EH (cell line): ENCODE measurements at regions not wholly inside any gene's neighbourhood (a gene's known extent, or its start where the extent isn't known, plus 50 kb on each side); places are given as distances from the start of the nearest gene placed in this dataset.
A peak's percentile ranks its signal among the peaks of the same experiment; 100 is the strongest.

Experiments
- DNase-seq: peaks from one replicate; pipeline ENCODE4 v3.0.0-alpha.2; 2015; ENCODE audit warnings: low read depth

- DNase-seq: peak; percentile 43
Observed at GRCh38 chr9:115988701-115989100, 164.9 kb upstream of the PAPPA start.

GRCh38 chr9:115989831-115990230, 163.8 kb upstream of the PAPPA start:
- DNase-seq: peak; percentile 48

- DNase-seq: peak; percentile 93
Observed at GRCh38 chr9:115992834-115993233, 160.8 kb upstream of the PAPPA start.

GRCh38 chr9:115997923-115998322, 155.7 kb upstream of the PAPPA start:
- peak; percentile 94 for DNase-seq

- DNase-seq: peak; percentile 48
Observed at GRCh38 chr9:115998666-115999065, 154.9 kb upstream of the PAPPA start.

GRCh38 chr9:115999498-115999897, 154.1 kb upstream of the PAPPA start:
- peak; percentile 71 for DNase-seq

GRCh38 chr9:116000748-116001329, 152.8 kb upstream of the PAPPA start:
- DNase-seq: no peak

- peak; percentile 32 for DNase-seq
Observed at GRCh38 chr9:116002181-116002580, 151.4 kb upstream of the PAPPA start.

GRCh38 chr9:116002624-116003023, 151.0 kb upstream of the PAPPA start:
- peak; percentile 56 for DNase-seq

GRCh38 chr9:116003397-116003796, 150.2 kb upstream of the PAPPA start:
- DNase-seq: no peak

- peak; percentile 56 for DNase-seq
Observed at GRCh38 chr9:116005205-116005604, 148.4 kb upstream of the PAPPA start.

- DNase-seq: no peak
Observed at GRCh38 chr9:116007824-116008223, 145.8 kb upstream of the PAPPA start.

- DNase-seq: peak; percentile 48
Observed at GRCh38 chr9:116008278-116008677, 145.3 kb upstream of the PAPPA start.

- no peak for DNase-seq
Observed at GRCh38 chr9:116009420-116009819, 144.2 kb upstream of the PAPPA start.

GRCh38 chr9:116015855-116016254, 137.7 kb upstream of the PAPPA start:
- DNase-seq: no peak

GRCh38 chr9:116020146-116020545, 133.4 kb upstream of the PAPPA start:
- peak; percentile 53 for DNase-seq

GRCh38 chr9:116020801-116021200, 132.8 kb upstream of the PAPPA start:
- no peak for DNase-seq

GRCh38 chr9:116027096-116027495, 126.5 kb upstream of the PAPPA start:
- DNase-seq: peak; percentile 24

GRCh38 chr9:116027511-116027910, 126.1 kb upstream of the PAPPA start:
- peak; percentile 87 for DNase-seq

GRCh38 chr9:116027951-116028350, 125.6 kb upstream of the PAPPA start:
- peak; percentile 24 for DNase-seq

- peak; percentile 44 for DNase-seq
Observed at GRCh38 chr9:116030517-116030916, 123.1 kb upstream of the PAPPA start.

GRCh38 chr9:116032683-116033440, 120.7 kb upstream of the PAPPA start:
- no peak for DNase-seq

GRCh38 chr9:116039312-116039711, 114.3 kb upstream of the PAPPA start:
- DNase-seq: no peak

GRCh38 chr9:116039893-116040292, 113.7 kb upstream of the PAPPA start:
- DNase-seq: no peak
